Activated naive CD4-positive, alpha-beta T cell treated with anti-CD3 and anti-CD28 coated beads, Interleukin-2, amount 50 U/mL, for 24 hours (primary cell): ENCODE measurements at regions not wholly inside any gene's neighbourhood (a gene's known extent, or its start where the extent isn't known, plus 50 kb on each side); places are given as distances from the start of the nearest gene placed in this dataset.

Experiments
- H3K27ac Mint-ChIP-seq: one replicate; pipeline ENCODE4 v1.8.0; 2021; ENCODE audit warnings: mild to moderate bottlenecking, mixed read lengths
- H3K27me3 Mint-ChIP-seq: one replicate; pipeline ENCODE4 v1.8.0; 2021; ENCODE audit warnings: mixed read lengths
- H3K36me3 Mint-ChIP-seq: one replicate; pipeline ENCODE4 v1.8.0; 2021; ENCODE audit warnings: mixed read lengths
- H3K4me1 Mint-ChIP-seq: one replicate; pipeline ENCODE4 v1.8.0; 2021; ENCODE audit warnings: mixed read lengths
- H3K4me3 Mint-ChIP-seq: one replicate; pipeline ENCODE4 v1.8.0; 2021; ENCODE audit warnings: mild to moderate bottlenecking, mixed read lengths
- H3K9me3 Mint-ChIP-seq: one replicate; pipeline ENCODE4 v1.8.0; 2021; ENCODE audit warnings: mixed read lengths

DNA sequence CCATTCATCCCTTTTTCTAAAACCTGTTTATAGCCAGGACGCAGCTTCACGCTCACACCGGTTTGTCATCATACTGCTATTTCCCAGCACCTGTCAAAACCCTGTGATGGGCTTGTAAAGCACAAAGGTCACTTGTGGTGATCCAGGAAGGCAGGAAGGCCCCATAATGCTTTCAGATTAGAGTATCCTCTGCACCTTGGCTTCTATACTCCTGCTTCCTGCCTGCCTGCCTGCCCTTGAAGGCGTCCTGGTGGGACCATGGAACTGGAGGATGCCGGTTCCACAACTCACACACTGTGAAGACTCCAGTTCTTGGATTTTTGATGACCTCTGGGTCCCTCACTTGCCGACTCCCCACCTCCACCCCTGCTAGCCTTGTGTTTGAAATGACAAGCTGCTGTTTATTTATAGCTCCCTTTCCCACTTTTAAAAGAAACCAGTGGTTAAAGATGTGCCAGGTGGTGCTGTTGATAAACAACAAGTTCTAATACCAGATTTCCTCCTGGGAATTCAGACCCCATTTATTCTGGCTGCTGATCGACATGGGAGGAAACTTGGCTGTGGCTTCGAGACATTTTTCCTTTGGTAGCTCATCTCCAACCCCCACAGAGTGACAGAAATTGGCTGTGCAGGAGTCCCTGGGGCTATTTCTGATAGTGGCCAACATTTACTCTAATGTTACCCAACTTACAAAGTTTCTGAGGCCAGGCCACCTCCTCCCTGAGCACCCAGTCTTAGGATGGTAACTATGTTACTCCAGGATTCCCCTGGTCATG lies 211.5 kb downstream of the KDR start:
- H3K27me3 Mint-ChIP-seq: no peaks in the 10 kb centered on the region
- H3K4me3 Mint-ChIP-seq: no peak overlapping the region
- no peak overlapping the region for H3K27ac Mint-ChIP-seq
- no peaks in the 10 kb centered on the region for H3K9me3 Mint-ChIP-seq
- H3K36me3 Mint-ChIP-seq: no peaks in the 10 kb centered on the region
- H3K4me1 Mint-ChIP-seq: peaks cover 13% of the 10 kb centered on the region

GRCh38 chr4:54912155-54912554 lies 213.2 kb downstream of the KDR start:
- H3K27me3 Mint-ChIP-seq: no peaks in the 10 kb centered on the region
- no peak overlapping the region for H3K4me3 Mint-ChIP-seq
- peaks cover 18% of the 10 kb centered on the region for H3K4me1 Mint-ChIP-seq
- no peaks in the 10 kb centered on the region for H3K9me3 Mint-ChIP-seq
- H3K36me3 Mint-ChIP-seq: no peaks in the 10 kb centered on the region
- H3K27ac Mint-ChIP-seq: no peak overlapping the region

- no peak overlapping the region for H3K27ac Mint-ChIP-seq
- H3K27me3 Mint-ChIP-seq: no peaks in the 10 kb centered on the region
- peaks cover 7% of the 10 kb centered on the region for H3K9me3 Mint-ChIP-seq
- H3K36me3 Mint-ChIP-seq: peaks cover 4% of the 10 kb centered on the region
- no peak overlapping the region for H3K4me3 Mint-ChIP-seq
- peaks cover 18% of the 10 kb centered on the region for H3K4me1 Mint-ChIP-seq
Measured at GRCh38 chr4:54909961-54910360, 215.4 kb downstream of the KDR start.

- no peak overlapping the region for H3K4me3 Mint-ChIP-seq
- no peak overlapping the region for H3K27ac Mint-ChIP-seq
- H3K9me3 Mint-ChIP-seq: peaks cover 7% of the 10 kb centered on the region
- peaks cover 4% of the 10 kb centered on the region for H3K36me3 Mint-ChIP-seq
- H3K4me1 Mint-ChIP-seq: peaks cover 18% of the 10 kb centered on the region
- no peaks in the 10 kb centered on the region for H3K27me3 Mint-ChIP-seq
Measured at GRCh38 chr4:54908763-54909162, 216.6 kb downstream of the KDR start.

DNA sequence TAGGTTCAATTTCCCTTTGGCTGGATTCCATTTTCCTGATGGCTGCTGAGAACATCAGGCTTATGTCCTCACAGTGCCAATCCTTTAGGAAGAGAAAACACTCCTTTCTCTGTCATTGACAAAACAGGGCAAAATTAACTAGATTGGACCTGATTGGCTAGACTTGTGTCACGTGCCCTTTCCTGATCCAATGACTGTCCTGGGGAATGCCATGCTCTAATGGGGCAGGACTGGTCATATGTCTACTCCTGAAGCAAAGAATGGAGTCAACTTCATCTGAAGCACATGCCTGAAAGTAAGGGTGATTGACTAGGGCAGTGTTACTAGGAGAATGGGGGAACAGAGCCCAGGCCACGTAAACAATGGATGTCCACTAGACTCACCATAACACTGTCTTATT lies 220.4 kb downstream of the KDR start:
- Mint-ChIP-seq H3K36me3 (peaks cover 4% of the 10 kb centered on the region), H3K27ac (no peak overlapping the region), H3K4me3 (no peak overlapping the region), H3K27me3 (no peaks in the 10 kb centered on the region), H3K4me1 (peaks cover 14% of the 10 kb centered on the region), H3K9me3 (peaks cover 7% of the 10 kb centered on the region)

DNA sequence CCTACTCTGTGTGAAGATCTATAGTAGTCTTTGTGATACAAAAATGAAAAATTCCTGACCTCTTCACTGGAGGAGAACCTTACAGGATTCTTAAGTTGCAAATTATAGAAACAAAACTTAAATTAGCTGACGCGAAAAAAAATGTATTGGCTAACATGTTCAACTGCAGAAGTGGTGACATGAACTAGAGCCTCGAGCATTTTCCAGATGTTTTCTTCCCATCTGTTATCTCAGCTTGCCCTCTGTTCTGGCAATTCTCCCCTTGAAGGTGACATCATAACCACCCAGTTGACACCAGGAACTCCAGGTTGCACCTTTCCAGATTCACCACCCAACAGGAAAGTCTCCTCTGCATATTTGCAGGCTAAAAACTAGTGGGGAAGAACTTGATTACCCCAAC lies 222.4 kb downstream of the KDR start:
- H3K27me3 Mint-ChIP-seq: no peaks in the 10 kb centered on the region
- peaks cover 7% of the 10 kb centered on the region for H3K4me1 Mint-ChIP-seq
- H3K36me3 Mint-ChIP-seq: peaks cover 4% of the 10 kb centered on the region
- no peak overlapping the region for H3K27ac Mint-ChIP-seq
- no peak overlapping the region for H3K4me3 Mint-ChIP-seq
- peaks cover 7% of the 10 kb centered on the region for H3K9me3 Mint-ChIP-seq

DNA sequence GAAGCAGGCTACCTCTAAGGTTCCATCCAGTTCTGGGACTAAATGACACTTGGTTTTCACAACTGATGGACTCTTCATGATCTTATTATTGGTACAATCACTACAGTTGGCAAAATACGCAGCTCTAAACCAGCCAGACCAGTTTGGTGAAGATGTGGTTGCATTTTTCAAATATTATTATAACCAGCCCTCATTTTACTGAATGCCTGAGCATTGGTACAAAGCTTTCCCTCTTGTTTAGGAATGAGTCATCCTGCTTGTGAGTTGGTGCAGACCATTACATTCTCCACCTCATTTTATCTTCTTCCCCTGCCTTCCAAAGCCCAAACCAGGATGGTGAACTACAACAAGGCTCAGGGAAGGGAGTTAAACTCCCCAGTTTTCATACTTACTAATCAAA lies 223.1 kb downstream of the KDR start:
- Mint-ChIP-seq H3K27ac (no peak overlapping the region), H3K36me3 (peaks cover 4% of the 10 kb centered on the region), H3K4me1 (peaks cover 7% of the 10 kb centered on the region), H3K9me3 (peaks cover 7% of the 10 kb centered on the region), H3K4me3 (no peak overlapping the region), H3K27me3 (no peaks in the 10 kb centered on the region)

DNA sequence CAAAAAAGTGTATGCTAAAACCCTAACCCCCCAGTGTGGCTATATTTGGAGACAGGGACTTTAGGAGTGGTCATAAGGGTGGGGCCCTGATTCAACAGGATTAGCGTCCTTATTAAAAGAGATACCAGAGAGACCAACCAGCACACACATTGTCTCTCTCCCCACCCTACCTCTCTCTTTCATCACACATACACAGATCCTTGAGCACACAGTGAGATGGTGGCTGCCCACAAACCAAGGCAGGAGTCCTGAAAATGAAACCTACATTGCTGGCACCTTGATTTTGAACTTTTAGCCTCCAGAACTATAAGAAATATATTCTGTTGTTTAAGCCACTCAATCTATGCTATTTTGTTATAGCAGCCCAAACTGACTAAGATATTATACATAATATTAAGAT lies 224.2 kb downstream of the KDR start:
- H3K4me1 Mint-ChIP-seq: peaks cover 7% of the 10 kb centered on the region
- H3K4me3 Mint-ChIP-seq: no peak overlapping the region
- H3K36me3 Mint-ChIP-seq: peaks cover 2% of the 10 kb centered on the region
- peaks cover 3% of the 10 kb centered on the region for H3K9me3 Mint-ChIP-seq
- H3K27me3 Mint-ChIP-seq: no peaks in the 10 kb centered on the region
- no peak overlapping the region for H3K27ac Mint-ChIP-seq

DNA sequence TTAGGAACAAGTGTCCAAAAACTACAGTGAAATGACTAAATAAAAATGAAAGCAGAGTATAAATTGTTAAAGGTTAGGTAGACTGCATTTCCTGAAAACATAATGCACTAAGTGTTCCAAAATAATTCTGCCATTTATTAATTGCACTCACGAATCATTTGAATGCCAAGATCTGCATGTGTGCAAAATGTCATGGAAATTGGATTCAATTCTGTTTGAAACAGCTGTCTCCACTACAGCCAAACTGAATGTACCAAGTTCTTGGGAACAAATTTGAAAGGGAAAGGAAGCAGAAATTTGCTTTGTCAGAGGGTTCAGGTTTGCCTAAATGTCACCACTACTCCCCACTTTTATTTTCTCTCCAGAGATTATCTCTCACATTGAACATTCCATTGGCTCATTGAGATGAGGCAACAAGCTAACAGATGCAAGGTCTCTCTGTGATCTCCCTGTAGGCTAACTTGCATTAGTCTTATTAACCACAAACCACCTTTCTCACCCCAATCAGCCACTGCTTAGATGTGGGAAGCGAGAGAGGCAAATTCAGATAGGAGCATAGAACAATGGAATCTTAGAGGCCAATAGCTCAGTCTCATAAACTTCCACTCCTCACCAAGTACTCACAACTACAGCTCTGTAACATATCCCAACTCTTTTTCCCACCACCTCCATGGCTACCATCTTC lies 226.6 kb downstream of the KDR start:
- Mint-ChIP-seq H3K4me1 (peaks cover 7% of the 10 kb centered on the region), H3K27ac (no peak overlapping the region), H3K27me3 (no peaks in the 10 kb centered on the region), H3K9me3 (no peaks in the 10 kb centered on the region), H3K4me3 (no peak overlapping the region), H3K36me3 (no peaks in the 10 kb centered on the region)

DNA sequence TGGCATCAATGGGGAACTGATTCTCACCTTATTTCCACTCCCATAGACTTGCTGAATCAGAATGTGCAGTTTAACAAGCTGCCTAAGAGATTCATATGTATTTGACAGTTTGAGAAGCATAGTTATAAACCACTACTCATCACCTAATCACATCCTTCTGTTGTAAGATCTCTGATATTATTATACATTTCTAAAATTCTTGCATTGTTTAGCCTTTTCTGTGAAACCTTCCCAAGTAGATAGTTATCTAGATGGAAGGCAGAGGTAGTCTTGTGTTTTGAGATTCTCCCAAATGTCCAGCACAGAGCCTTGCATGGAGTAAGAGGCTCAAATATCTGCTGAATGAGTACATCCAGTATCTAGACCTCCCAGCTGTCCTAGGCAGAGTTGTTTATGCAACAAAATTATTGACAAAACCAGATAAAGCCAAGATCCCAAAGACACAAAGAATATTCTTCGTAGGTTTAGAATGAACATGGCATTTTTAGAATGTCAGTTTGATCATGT lies 227.3 kb downstream of the KDR start:
- Mint-ChIP-seq H3K36me3 (no peaks in the 10 kb centered on the region), H3K4me1 (peaks cover 7% of the 10 kb centered on the region), H3K9me3 (no peaks in the 10 kb centered on the region), H3K27ac (no peak overlapping the region), H3K27me3 (no peaks in the 10 kb centered on the region), H3K4me3 (no peak overlapping the region)

DNA sequence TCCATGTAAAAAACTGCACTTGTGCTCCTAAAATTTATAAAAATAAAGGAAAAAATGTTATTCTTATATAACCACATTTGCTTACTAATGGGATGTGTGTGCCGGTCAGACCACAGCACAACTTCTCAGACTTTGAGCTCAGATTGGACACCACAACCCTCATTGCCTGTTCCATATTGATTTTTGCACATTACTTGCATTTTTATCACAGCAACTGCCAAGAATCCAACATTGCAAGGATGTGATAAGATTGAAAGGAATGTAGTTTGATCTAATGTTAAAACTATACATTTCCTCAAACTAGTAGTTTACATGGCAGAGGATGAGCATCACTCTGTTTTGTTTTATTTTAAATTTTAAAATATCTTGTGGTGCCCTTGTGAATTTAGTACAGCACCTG lies 227.8 kb downstream of the KDR start:
- H3K4me1 Mint-ChIP-seq: peaks cover 7% of the 10 kb centered on the region
- H3K27ac Mint-ChIP-seq: no peak overlapping the region
- no peak overlapping the region for H3K4me3 Mint-ChIP-seq
- no peaks in the 10 kb centered on the region for H3K27me3 Mint-ChIP-seq
- H3K36me3 Mint-ChIP-seq: no peaks in the 10 kb centered on the region
- no peaks in the 10 kb centered on the region for H3K9me3 Mint-ChIP-seq

GRCh38 chr4:54882616-54883015 lies 224.9 kb downstream of the KIT start:
- Mint-ChIP-seq H3K36me3 (no peaks in the 10 kb centered on the region), H3K27me3 (no peaks in the 10 kb centered on the region), H3K27ac (no peak overlapping the region), H3K4me3 (no peak overlapping the region), H3K9me3 (no peaks in the 10 kb centered on the region), H3K4me1 (peaks cover 4% of the 10 kb centered on the region)

GRCh38 chr4:54879576-54879975 lies 221.8 kb downstream of the KIT start:
- peaks cover 4% of the 10 kb centered on the region for H3K4me1 Mint-ChIP-seq
- no peaks in the 10 kb centered on the region for H3K9me3 Mint-ChIP-seq
- H3K27ac Mint-ChIP-seq: no peak overlapping the region
- H3K27me3 Mint-ChIP-seq: no peaks in the 10 kb centered on the region
- no peak overlapping the region for H3K4me3 Mint-ChIP-seq
- no peaks in the 10 kb centered on the region for H3K36me3 Mint-ChIP-seq

DNA sequence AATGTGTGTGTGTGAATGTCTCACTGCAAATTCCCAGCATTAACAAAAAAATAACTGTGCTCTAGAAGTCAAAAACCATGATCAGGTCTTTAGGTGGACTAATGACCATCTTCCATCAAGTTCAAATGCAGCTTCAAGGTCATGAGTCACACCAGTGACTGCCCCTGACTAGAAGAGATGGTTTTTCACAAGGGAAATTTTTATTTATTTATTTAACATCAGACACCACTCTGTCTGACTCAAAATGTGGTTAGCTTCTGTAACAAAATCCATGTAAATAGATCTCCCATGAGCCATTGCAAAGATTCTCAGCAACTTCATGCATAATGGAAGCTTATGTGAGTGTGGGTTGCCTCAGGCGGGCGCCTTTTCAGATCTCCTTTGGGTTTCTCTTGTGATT lies 219.2 kb downstream of the KIT start:
- no peaks in the 10 kb centered on the region for H3K9me3 Mint-ChIP-seq
- no peaks in the 10 kb centered on the region for H3K36me3 Mint-ChIP-seq
- H3K4me1 Mint-ChIP-seq: no peaks in the 10 kb centered on the region
- H3K27me3 Mint-ChIP-seq: no peaks in the 10 kb centered on the region
- H3K4me3 Mint-ChIP-seq: no peak overlapping the region
- no peak overlapping the region for H3K27ac Mint-ChIP-seq

- Mint-ChIP-seq H3K4me1 (no peaks in the 10 kb centered on the region), H3K27me3 (no peaks in the 10 kb centered on the region), H3K4me3 (no peak overlapping the region), H3K27ac (no peak overlapping the region), H3K36me3 (peaks cover 5% of the 10 kb centered on the region), H3K9me3 (peaks cover 10% of the 10 kb centered on the region)
Measured at GRCh38 chr4:54872261-54872660, 214.5 kb downstream of the KIT start.

- no peak overlapping the region for H3K27ac Mint-ChIP-seq
- H3K4me3 Mint-ChIP-seq: no peak overlapping the region
- H3K36me3 Mint-ChIP-seq: peaks cover 2% of the 10 kb centered on the region
- H3K9me3 Mint-ChIP-seq: no peaks in the 10 kb centered on the region
- no peaks in the 10 kb centered on the region for H3K4me1 Mint-ChIP-seq
- H3K27me3 Mint-ChIP-seq: no peaks in the 10 kb centered on the region
Measured at GRCh38 chr4:54863571-54864255, 206.0 kb downstream of the KIT start.
